ENCODE measurements at regions not wholly inside any gene's neighbourhood (a gene's known extent, or its start where the extent isn't known, plus 50 kb on each side); places are given as distances from the start of the nearest gene placed in this dataset.

DNA sequence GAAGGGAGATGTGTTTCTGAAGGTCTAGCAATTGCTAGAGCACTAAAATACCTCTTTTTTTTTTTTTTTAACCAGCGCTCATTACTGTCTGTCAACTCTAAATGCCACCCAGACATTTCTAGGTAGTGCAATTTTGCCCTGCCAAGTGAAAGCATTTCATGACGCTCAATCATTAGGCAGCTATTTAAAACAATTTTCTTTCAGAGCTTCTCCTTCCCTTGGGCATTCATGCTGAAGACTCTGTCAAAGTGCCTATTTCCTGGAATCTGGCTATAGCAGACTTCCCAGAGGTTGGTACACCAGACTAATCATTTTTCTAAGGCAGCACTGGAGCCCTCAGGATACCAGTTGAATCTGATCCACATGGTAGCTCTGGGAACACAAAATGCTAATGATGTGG, 97.0 kb upstream of the ANKRD55 start:
- TF ChIP-seq, protein P1, sequence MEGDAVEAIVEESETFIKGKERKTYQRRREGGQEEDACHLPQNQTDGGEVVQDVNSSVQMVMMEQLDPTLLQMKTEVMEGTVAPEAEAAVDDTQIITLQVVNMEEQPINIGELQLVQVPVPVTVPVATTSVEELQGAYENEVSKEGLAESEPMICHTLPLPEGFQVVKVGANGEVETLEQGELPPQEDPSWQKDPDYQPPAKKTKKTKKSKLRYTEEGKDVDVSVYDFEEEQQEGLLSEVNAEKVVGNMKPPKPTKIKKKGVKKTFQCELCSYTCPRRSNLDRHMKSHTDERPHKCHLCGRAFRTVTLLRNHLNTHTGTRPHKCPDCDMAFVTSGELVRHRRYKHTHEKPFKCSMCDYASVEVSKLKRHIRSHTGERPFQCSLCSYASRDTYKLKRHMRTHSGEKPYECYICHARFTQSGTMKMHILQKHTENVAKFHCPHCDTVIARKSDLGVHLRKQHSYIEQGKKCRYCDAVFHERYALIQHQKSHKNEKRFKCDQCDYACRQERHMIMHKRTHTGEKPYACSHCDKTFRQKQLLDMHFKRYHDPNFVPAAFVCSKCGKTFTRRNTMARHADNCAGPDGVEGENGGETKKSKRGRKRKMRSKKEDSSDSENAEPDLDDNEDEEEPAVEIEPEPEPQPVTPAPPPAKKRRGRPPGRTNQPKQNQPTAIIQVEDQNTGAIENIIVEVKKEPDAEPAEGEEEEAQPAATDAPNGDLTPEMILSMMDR (IDR thresholded peaks at IDR 0.05), result no peak
- no peak for TF ChIP-seq POLR2A (IDR thresholded peaks at IDR 0.05)

All from testis (tissue), 2 donors.